OCI-LY3 (cell line): ENCODE measurements at regions not wholly inside any gene's neighbourhood (a gene's known extent, or its start where the extent isn't known, plus 50 kb on each side); places are given as distances from the start of the nearest gene placed in this dataset.

Experiments
- H2AFZ ChIP-seq: fragments of 200-600, 300-600 bp; shearing (Covaris generic); 2 replicates; pipeline ENCODE4 v1.6.0; 2014; ENCODE audit warnings: antibody characterized with exemption, low read depth, low read length
- H3K27ac ChIP-seq: fragments of 200-600, 300-600 bp; sonication (generic); 2 replicates; pipeline ENCODE4 v1.5.1; 2014; ENCODE audit warnings: mild to moderate bottlenecking, low read length, moderate library complexity, mixed read lengths
- H3K27me3 ChIP-seq: fragments of 200-600, 300-600 bp; sonication (generic); 2 replicates; pipeline ENCODE4 v1.6.1; 2014; ENCODE audit warnings: low read depth, low read length, mixed read lengths
- H3K36me3 ChIP-seq: fragments of 200-600, 300-600 bp; sonication (generic); replicated peaks from 2 replicates; pipeline ENCODE3; 2014; ENCODE audit warnings: low read depth, low read length, mixed read lengths
- H3K4me1 ChIP-seq: fragments of 300-600, 200-600 bp; sonication (generic); 2 replicates; pipeline ENCODE4 v1.6.1; 2014; ENCODE audit warnings: low read length, mixed read lengths
- H3K4me2 ChIP-seq: fragments of 200-600, 300-600 bp; sonication (generic); 2 replicates; pipeline ENCODE4 v1.6.1; 2014; ENCODE audit warnings: low read length, mixed read lengths
- H3K4me3 ChIP-seq: fragments of 300-600, 200-600 bp; sonication (generic); 2 replicates; pipeline ENCODE4 v1.5.1; 2014; ENCODE audit warnings: antibody characterized with exemption, mild to moderate bottlenecking, low read length, moderate library complexity
- H3K79me2 ChIP-seq: fragments of 300-600, 200-600 bp; shearing (Covaris generic); 2 replicates; pipeline ENCODE4 v1.6.1; 2014; ENCODE audit warnings: mild to moderate bottlenecking, low read length, mixed read lengths
- H3K9ac ChIP-seq: fragments of 300-600, 200-600 bp; shearing (Covaris generic); 2 replicates; pipeline ENCODE4 v1.6.0; 2014; ENCODE audit warnings: mild to moderate bottlenecking, low read length, moderate library complexity
- H3K9me3 ChIP-seq: fragments of 200-600, 300-600 bp; shearing (Covaris generic); 2 replicates; pipeline ENCODE4 v1.6.1; 2014; ENCODE audit warnings: low read length, mixed read lengths; ENCODE audit not compliant: insufficient read depth
- H4K20me1 ChIP-seq: fragments of 200-600, 300-600 bp; sonication (generic); 2 replicates; pipeline ENCODE4 v1.6.1; 2016; ENCODE audit warnings: low read length, mixed read lengths; ENCODE audit not compliant: insufficient read depth
- CTCF ChIP-seq: fragments of 200-600, 300-600 bp; sonication (generic); IDR thresholded peaks from 2 replicates; pipeline ENCODE4 v1.5.1; 2014; ENCODE audit warnings: antibody characterized with exemption, low read length, low read depth
- EZH2phosphoT487 ChIP-seq: fragments of 200-600 bp; shearing (Covaris generic); IDR thresholded peaks from 2 replicates; pipeline ENCODE4 v1.6.1; 2018; ENCODE audit warnings: antibody characterized with exemption, mixed run types, low read depth

GRCh38 chr7:55288070-55288824, 76.9 kb upstream of the LANCL2 start:
- peak overlapping the region; percentile 25; the same call in 1 of the 2 replicates for H3K4me3 ChIP-seq
- no peaks in the 10 kb centered on the region for H3K27me3 ChIP-seq
- H3K9me3 ChIP-seq = no peaks in the 10 kb centered on the region
- H3K9ac ChIP-seq = no peak overlapping the region
- H3K79me2 ChIP-seq = no peaks in the 10 kb centered on the region
- TF ChIP-seq EZH2phosphoT487 = no peak
- TF ChIP-seq CTCF = peak; percentile 19; the same call in 1 of the 2 replicates
- H3K36me3 ChIP-seq = no peaks in the 10 kb centered on the region
- H2AFZ ChIP-seq = peak overlapping the region; percentile 67
- H4K20me1 ChIP-seq = no peaks in the 10 kb centered on the region
- 0 out of 2 replicates have a peak, but pooled peaks cover 10% of the 10 kb centered on the region for H3K4me1 ChIP-seq
- H3K27ac ChIP-seq = no peak overlapping the region
- peak overlapping the region; percentile 33 for H3K4me2 ChIP-seq

GRCh38 chr7:55296070-55296469, 69.1 kb upstream of the LANCL2 start:
- H3K79me2 ChIP-seq = no peaks in the 10 kb centered on the region
- no peaks in the 10 kb centered on the region for H4K20me1 ChIP-seq
- H3K9ac ChIP-seq = no peak overlapping the region
- no peak overlapping the region for H3K4me2 ChIP-seq
- H3K4me1 ChIP-seq = no peaks in the 10 kb centered on the region
- H3K36me3 ChIP-seq = no peaks in the 10 kb centered on the region
- no peak overlapping the region for H3K4me3 ChIP-seq
- no peak overlapping the region for H2AFZ ChIP-seq
- TF ChIP-seq EZH2phosphoT487 (no peak), CTCF (no peak)
- H3K27me3 ChIP-seq = 0 out of 2 replicates have a peak, but pooled peaks cover 4% of the 10 kb centered on the region
- no peaks in the 10 kb centered on the region for H3K9me3 ChIP-seq
- no peak overlapping the region for H3K27ac ChIP-seq

GRCh38 chr7:55299273-55299967, 65.7 kb upstream of the LANCL2 start:
- Histone ChIP-seq H3K79me2 (no peaks in the 10 kb centered on the region), H3K27me3 (peaks cover 14% of the 10 kb centered on the region; the same call in 1 of the 2 replicates), H3K36me3 (no peaks in the 10 kb centered on the region), H3K9ac (no peak overlapping the region), H3K4me2 (no peak overlapping the region), H3K27ac (no peak overlapping the region), H4K20me1 (no peaks in the 10 kb centered on the region), H3K4me3 (no peak overlapping the region), H3K4me1 (peaks cover 2% of the 10 kb centered on the region), H3K9me3 (no peaks in the 10 kb centered on the region), H2AFZ (no peak overlapping the region)
- no peak for TF ChIP-seq EZH2phosphoT487
- no peak for TF ChIP-seq CTCF

GRCh38 chr7:55303220-55303619, 61.9 kb upstream of the LANCL2 start:
- Histone ChIP-seq H2AFZ (no peak overlapping the region), H3K4me2 (no peak overlapping the region), H3K9ac (no peak overlapping the region), H3K4me1 (peaks cover 11% of the 10 kb centered on the region), H3K27ac (no peak overlapping the region), H3K36me3 (no peaks in the 10 kb centered on the region), H3K27me3 (peaks cover 18% of the 10 kb centered on the region; the same call in 1 of the 2 replicates), H3K9me3 (no peaks in the 10 kb centered on the region), H4K20me1 (no peaks in the 10 kb centered on the region), H3K4me3 (no peak overlapping the region), H3K79me2 (no peaks in the 10 kb centered on the region)
- TF ChIP-seq EZH2phosphoT487 (no peak), CTCF (no peak)
